ENCODE measurements at regions not wholly inside any gene's neighbourhood (a gene's known extent, or its start where the extent isn't known, plus 50 kb on each side); places are given as distances from the start of the nearest gene placed in this dataset.

- TF ChIP-seq GTF3A (CRISPR knock-in tag; conservative IDR thresholded peaks at IDR 0.05) (no peak), POLR2A (IDR thresholded peaks at IDR 0.05; ENCODE audit: insufficient read depth in 1 of 2, low read depth in 2 of 2, low read length in 2 of 2) (no peak), CREM (IDR thresholded peaks at IDR 0.05) (no peak), CREM (CRISPR knock-in tag; IDR thresholded peaks at IDR 0.05) (no peak)
Observed at GRCh38 chr14:97456462-97456861, 659.3 kb downstream of the VRK1 start.

All from HepG2 (cell line).